IMR-90 (cell line): ENCODE measurements at regions not wholly inside any gene's neighbourhood (a gene's known extent, or its start where the extent isn't known, plus 50 kb on each side); places are given as distances from the start of the nearest gene placed in this dataset.

Source experiments
- ATAC-seq: fragments of 200-7000 bp; cut with Tn5 transposase; 2 replicates; pipeline ENCODE4 v1.9.1; 2020; ENCODE audit warnings: low read depth, mild to moderate bottlenecking, moderate library complexity
- BruUV-seq: library from RNA; stranded (reverse); fragments of 400-500 nt; replicated peaks from 2 replicates; lab custom pipeline; 2021; lab: Mats Ljungman, UMichigan
- CTCF ChIA-PET: fragments of 300-600 bp; formaldehyde crosslinking; extraction: SDS; loops from one replicate; lab custom pipeline; 2021; ENCODE audit warnings: antibody characterized with exemption; lab: Yijun Ruan, JAX
- POLR2A ChIA-PET: fragments of 300-600 bp; sonication (Branson Sonifier 250); formaldehyde crosslinking; loops from one replicate; lab custom pipeline; 2022; ENCODE audit warnings: antibody characterized with exemption; ENCODE audit not compliant: unreplicated experiment; lab: Charles Lee
- DNase-seq: peaks from one replicate; pipeline ENCODE4 v3.0.0; 2013
- H2AFZ ChIP-seq: replicated peaks from 2 replicates; pipeline ENCODE3; 2013; ENCODE audit warnings: low read length, mild to moderate bottlenecking; ENCODE audit not compliant: poor library complexity
- H2AK5ac ChIP-seq: 2 replicates; pipeline ENCODE4 v1.6.1; 2013; ENCODE audit warnings: low read depth, low read length, inconsistent platforms
- H2AK9ac ChIP-seq: replicated peaks from 2 replicates; pipeline ENCODE3; 2013; ENCODE audit warnings: mild to moderate bottlenecking, low read depth, low read length, moderate library complexity; ENCODE audit not compliant: poor library complexity
- H2BK120ac ChIP-seq: 2 replicates; pipeline ENCODE4 v1.6.1; 2013; ENCODE audit warnings: low read depth, low read length, inconsistent platforms
- H2BK15ac ChIP-seq: 3 replicates; pipeline ENCODE4 v1.6.1; 2013; ENCODE audit warnings: low read depth, low read length, inconsistent platforms
- H2BK20ac ChIP-seq: 2 replicates; pipeline ENCODE4 v1.6.1; 2013; ENCODE audit warnings: low read depth, mild to moderate bottlenecking, inconsistent platforms, low read length, moderate library complexity
- H2BK5ac ChIP-seq: 2 replicates; pipeline ENCODE4 v1.6.1; 2013; ENCODE audit warnings: mild to moderate bottlenecking, low read depth, low read length, inconsistent platforms; ENCODE audit not compliant: poor library complexity, severe bottlenecking
- H3K14ac ChIP-seq: replicated peaks from 2 replicates; pipeline ENCODE4 v1.6.1; 2013; ENCODE audit warnings: low read depth, low read length, inconsistent platforms
- H3K18ac ChIP-seq: 2 replicates; pipeline ENCODE4 v1.6.1; 2013; ENCODE audit warnings: low read depth, low read length, control low read depth
- H3K23ac ChIP-seq: 2 replicates; pipeline ENCODE4 v1.6.1; 2013; ENCODE audit warnings: low read depth, low read length, inconsistent platforms
- H3K27ac ChIP-seq: 2 replicates; pipeline ENCODE4 v1.5.1; 2013; ENCODE audit warnings: mild to moderate bottlenecking, control low read depth, low read length; ENCODE audit not compliant: insufficient read depth
- H3K27me3 ChIP-seq: 2 replicates; pipeline ENCODE4 v1.6.1; 2013; ENCODE audit warnings: low read length; ENCODE audit not compliant: control insufficient read depth, insufficient read depth
- H3K36me3 ChIP-seq: 2 replicates; pipeline ENCODE4 v1.6.1; 2013; ENCODE audit warnings: low read length, mixed read lengths; ENCODE audit not compliant: control insufficient read depth, insufficient read depth
- H3K4ac ChIP-seq: 2 replicates; pipeline ENCODE4 v1.6.1; 2013; ENCODE audit warnings: low read depth, low read length, inconsistent platforms
- H3K4me1 ChIP-seq: 2 replicates; pipeline ENCODE4 v1.6.1; 2013; ENCODE audit warnings: low read length, mixed read lengths; ENCODE audit not compliant: control insufficient read depth, insufficient read depth
- H3K4me2 ChIP-seq: 2 replicates; pipeline ENCODE4 v1.6.1; 2013; ENCODE audit warnings: low read depth, mild to moderate bottlenecking, control low read depth, low read length, moderate library complexity
- H3K4me3 ChIP-seq: 2 replicates; pipeline ENCODE4 v1.5.1; 2013; ENCODE audit warnings: low read depth, mild to moderate bottlenecking, control low read depth, low read length, moderate library complexity; ENCODE audit not compliant: insufficient read depth
- H3K56ac ChIP-seq: 2 replicates; pipeline ENCODE4 v1.6.1; 2013; ENCODE audit warnings: low read length, inconsistent platforms; ENCODE audit not compliant: insufficient read depth; ENCODE audit errors: extremely low read depth
- H3K79me1 ChIP-seq, 2 experiments: 2 replicates each; pipeline ENCODE4 v1.6.1; 2013; ENCODE audit warnings: low read length in 2 of 2, inconsistent platforms in 1 of 2, low read depth in 1 of 2
- H3K9ac ChIP-seq: 2 replicates; pipeline ENCODE4 v1.6.1; 2013; ENCODE audit warnings: low read depth, low read length, control low read depth
- H3K9me1 ChIP-seq: 2 replicates; pipeline ENCODE4 v1.6.1; 2013; ENCODE audit warnings: low read length, inconsistent platforms; ENCODE audit not compliant: insufficient read depth
- H3K9me3 ChIP-seq: 2 replicates; pipeline ENCODE4 v1.6.1; 2013; ENCODE audit warnings: low read length; ENCODE audit not compliant: control insufficient read depth, insufficient read depth
- H4K20me1 ChIP-seq: 2 replicates; pipeline ENCODE4 v1.6.1; 2013; ENCODE audit warnings: low read length, inconsistent platforms; ENCODE audit not compliant: insufficient read depth
- H4K5ac ChIP-seq: 2 replicates; pipeline ENCODE4 v1.6.1; 2013; ENCODE audit warnings: mild to moderate bottlenecking, low read depth, low read length, control low read depth
- H4K8ac ChIP-seq, 2 experiments: 2 replicates each; pipeline ENCODE4 v1.6.1; 2013; ENCODE audit warnings: low read depth in 2 of 2, low read length in 2 of 2, control low read depth in 1 of 2, inconsistent platforms in 1 of 2
- H4K91ac ChIP-seq: 2 replicates; pipeline ENCODE4 v1.6.1; 2013; ENCODE audit warnings: low read depth, low read length, inconsistent platforms; ENCODE audit not compliant: insufficient read depth
- BHLHE40 ChIP-seq: fragments of 150-350 bp; IDR thresholded peaks from 2 replicates; pipeline ENCODE4 v1.6.1; 2016; ENCODE audit warnings: mild to moderate bottlenecking, low read depth, low read length
- CEBPB ChIP-seq: IDR thresholded peaks from 2 replicates; pipeline ENCODE4 v1.6.1; 2012; ENCODE audit warnings: low read depth, low read length, improper control_type of control experiment
- CHD1 ChIP-seq: IDR thresholded peaks from 2 replicates; pipeline ENCODE4 v1.6.1; 2012; ENCODE audit warnings: low read depth, low read length, improper control_type of control experiment
- FOS ChIP-seq: fragments of 150-350 bp; IDR thresholded peaks from 2 replicates; pipeline ENCODE4 v1.6.1; 2016; ENCODE audit warnings: low read depth, low read length
- MAFK ChIP-seq: IDR thresholded peaks from 2 replicates; pipeline ENCODE4 v1.6.1; 2012; ENCODE audit warnings: low read depth, low read length, improper control_type of control experiment
- MAZ ChIP-seq: IDR thresholded peaks from 2 replicates; pipeline ENCODE4 v1.6.1; 2012; ENCODE audit warnings: low read depth, mild to moderate bottlenecking, low read length, improper control_type of control experiment, moderate library complexity, borderline replicate concordance
- MXI1 ChIP-seq: IDR thresholded peaks from 2 replicates; pipeline ENCODE4 v1.6.1; 2012; ENCODE audit warnings: low read depth, mild to moderate bottlenecking, low read length, moderate library complexity, borderline replicate concordance
- NFE2L2 ChIP-seq: fragments of 150-350 bp; IDR thresholded peaks from 2 replicates; pipeline ENCODE4 v1.6.1; 2016; ENCODE audit warnings: low read depth, mild to moderate bottlenecking, low read length
- POLR2A ChIP-seq: IDR thresholded peaks from 2 replicates; pipeline ENCODE4 v1.6.1; 2012; ENCODE audit warnings: mild to moderate bottlenecking, low read depth, low read length
- RAD21 ChIP-seq: IDR thresholded peaks from 2 replicates; pipeline ENCODE4 v1.6.1; 2012; ENCODE audit warnings: low read length, improper control_type of control experiment
- RCOR1 ChIP-seq: IDR thresholded peaks from 2 replicates; pipeline ENCODE4 v1.6.1; 2012; ENCODE audit warnings: mild to moderate bottlenecking, low read length, improper control_type of control experiment; ENCODE audit not compliant: insufficient replicate concordance
- RFX5 ChIP-seq: IDR thresholded peaks from 2 replicates; pipeline ENCODE4 v1.8.0; 2012; ENCODE audit warnings: low read depth, mild to moderate bottlenecking, low read length, moderate library complexity
- SMC3 ChIP-seq: fragments of 150-350 bp; IDR thresholded peaks from 2 replicates; pipeline ENCODE4 v1.6.1; 2016; ENCODE audit warnings: low read depth, mild to moderate bottlenecking, antibody characterized with exemption, low read length, moderate library complexity
- USF2 ChIP-seq: fragments of 150-350 bp; IDR thresholded peaks from 2 replicates; pipeline ENCODE4 v1.6.1; 2017; ENCODE audit warnings: mild to moderate bottlenecking, antibody characterized with exemption, low read length, low read depth
- dilution Hi-C: fragments of 300-500 bp; cut with HindIII; formaldehyde crosslinking; loops from one replicate; pipeline ENCODE4 v1.14.3; 2018; ENCODE audit warnings: low sequenced_read_pairs; ENCODE audit not compliant: unreplicated experiment
- in situ Hi-C: fragments of 300-500 bp; cut with MboI; formaldehyde crosslinking; loops from 3 replicates; pipeline ENCODE4 v1.14.3; 2019; ENCODE audit warnings: low sequenced_read_pairs, inconsistent platforms, mixed read lengths
- intact Hi-C: fragments of 100-400 bp; cut with micrococcal nuclease; formaldehyde crosslinking; loops from 2 replicates; pipeline ENCODE4 v1.10.0; 2022
- TF ChIP-seq, protein P1 (sequence below): fragments of 150-350 bp; IDR thresholded peaks from 2 replicates; pipeline ENCODE4 v1.6.1; 2016; ENCODE audit warnings: low read depth, mild to moderate bottlenecking, low read length, moderate library complexity, borderline replicate concordance
- TF ChIP-seq, protein P2 (sequence below): conservative IDR thresholded peaks from 2 replicates; pipeline ENCODE4 v1.5.1; 2012; ENCODE audit warnings: mild to moderate bottlenecking, low read depth, low read length, improper control_type of control experiment

DNA sequence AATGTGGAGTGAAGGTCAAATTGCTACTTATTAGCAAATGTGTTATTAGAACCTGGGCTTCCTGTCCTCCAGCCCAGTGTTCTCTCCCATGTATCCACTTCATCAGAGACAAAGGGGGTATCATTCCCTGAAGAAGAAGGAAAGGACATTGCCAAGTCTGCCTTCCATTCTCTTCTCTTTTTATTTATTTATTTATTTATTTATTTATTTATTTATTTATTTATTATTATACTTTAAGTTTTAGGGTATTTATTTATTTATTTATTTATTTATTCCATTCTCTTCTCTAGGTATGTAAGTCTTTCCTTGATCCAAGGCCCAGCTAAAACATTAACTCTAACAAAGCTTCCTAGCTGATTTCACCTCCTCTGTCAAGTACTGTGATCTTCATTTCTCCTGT lies 277.8 kb upstream of the DNAJC19 start:
- H3K56ac ChIP-seq = no peak overlapping the region
- H2BK20ac ChIP-seq = no peak overlapping the region
- H2AK5ac ChIP-seq = no peak overlapping the region
- H4K20me1 ChIP-seq = no peaks in the 10 kb centered on the region
- H2BK120ac ChIP-seq = no peak overlapping the region
- ATAC-seq (no peak), DNase-seq (no peak)
- H2AFZ ChIP-seq = no peak overlapping the region
- no peak overlapping the region for H3K4ac ChIP-seq
- no peak overlapping the region for H2BK15ac ChIP-seq
- no peak overlapping the region for H3K4me2 ChIP-seq
- no peak overlapping the region for H2BK5ac ChIP-seq
- H3K9ac ChIP-seq = no peak overlapping the region
- TF ChIP-seq MAZ = no peak
- TF ChIP-seq MAFK = no peak
- TF ChIP-seq SMC3 = no peak
- no peak for TF ChIP-seq CHD1
- no peak for TF ChIP-seq CEBPB
- no peak for TF ChIP-seq FOS
- no peak for TF ChIP-seq RFX5
- TF ChIP-seq POLR2A = no peak
- TF ChIP-seq RCOR1 = no peak
- TF ChIP-seq RAD21 = no peak
- TF ChIP-seq, protein P1, sequence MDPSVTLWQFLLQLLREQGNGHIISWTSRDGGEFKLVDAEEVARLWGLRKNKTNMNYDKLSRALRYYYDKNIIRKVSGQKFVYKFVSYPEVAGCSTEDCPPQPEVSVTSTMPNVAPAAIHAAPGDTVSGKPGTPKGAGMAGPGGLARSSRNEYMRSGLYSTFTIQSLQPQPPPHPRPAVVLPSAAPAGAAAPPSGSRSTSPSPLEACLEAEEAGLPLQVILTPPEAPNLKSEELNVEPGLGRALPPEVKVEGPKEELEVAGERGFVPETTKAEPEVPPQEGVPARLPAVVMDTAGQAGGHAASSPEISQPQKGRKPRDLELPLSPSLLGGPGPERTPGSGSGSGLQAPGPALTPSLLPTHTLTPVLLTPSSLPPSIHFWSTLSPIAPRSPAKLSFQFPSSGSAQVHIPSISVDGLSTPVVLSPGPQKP = no peak
- no peak for TF ChIP-seq USF2
- TF ChIP-seq, protein P2, sequence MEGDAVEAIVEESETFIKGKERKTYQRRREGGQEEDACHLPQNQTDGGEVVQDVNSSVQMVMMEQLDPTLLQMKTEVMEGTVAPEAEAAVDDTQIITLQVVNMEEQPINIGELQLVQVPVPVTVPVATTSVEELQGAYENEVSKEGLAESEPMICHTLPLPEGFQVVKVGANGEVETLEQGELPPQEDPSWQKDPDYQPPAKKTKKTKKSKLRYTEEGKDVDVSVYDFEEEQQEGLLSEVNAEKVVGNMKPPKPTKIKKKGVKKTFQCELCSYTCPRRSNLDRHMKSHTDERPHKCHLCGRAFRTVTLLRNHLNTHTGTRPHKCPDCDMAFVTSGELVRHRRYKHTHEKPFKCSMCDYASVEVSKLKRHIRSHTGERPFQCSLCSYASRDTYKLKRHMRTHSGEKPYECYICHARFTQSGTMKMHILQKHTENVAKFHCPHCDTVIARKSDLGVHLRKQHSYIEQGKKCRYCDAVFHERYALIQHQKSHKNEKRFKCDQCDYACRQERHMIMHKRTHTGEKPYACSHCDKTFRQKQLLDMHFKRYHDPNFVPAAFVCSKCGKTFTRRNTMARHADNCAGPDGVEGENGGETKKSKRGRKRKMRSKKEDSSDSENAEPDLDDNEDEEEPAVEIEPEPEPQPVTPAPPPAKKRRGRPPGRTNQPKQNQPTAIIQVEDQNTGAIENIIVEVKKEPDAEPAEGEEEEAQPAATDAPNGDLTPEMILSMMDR = no peak
- no peak for TF ChIP-seq MXI1
- TF ChIP-seq NFE2L2 = no peak
- TF ChIP-seq BHLHE40 = no peak
- ChIA-PET POLR2A (no interaction called here), CTCF (no interaction called here)
- H3K23ac ChIP-seq = no peak overlapping the region
- H3K27ac ChIP-seq = no peak overlapping the region
- intact Hi-C loops = no loop called here
- no peak overlapping the region for H3K14ac ChIP-seq
- H4K8ac ChIP-seq = no peak overlapping the region
- no peaks in the 10 kb centered on the region for H3K9me1 ChIP-seq
- H3K4me3 ChIP-seq = no peak overlapping the region
- no peaks in the 10 kb centered on the region for H3K36me3 ChIP-seq
- H3K4me1 ChIP-seq = no peaks in the 10 kb centered on the region
- H2AK9ac ChIP-seq = no peak overlapping the region
- no peak overlapping the region for H4K91ac ChIP-seq
- no peak overlapping the region for H4K5ac ChIP-seq
- dilution Hi-C loops = no loop called here
- H3K18ac ChIP-seq = no peak overlapping the region
- H3K27me3 ChIP-seq = no peaks in the 10 kb centered on the region
- no peaks in the 10 kb centered on the region for H3K9me3 ChIP-seq
- BruUV-seq = no TSS peak
- H3K79me1 ChIP-seq = no peaks in the 10 kb centered on the region
- in situ Hi-C loops = no loop called here
